ENCODE measurements at regions not wholly inside any gene's neighbourhood (a gene's known extent, or its start where the extent isn't known, plus 50 kb on each side); places are given as distances from the start of the nearest gene placed in this dataset.

DNA sequence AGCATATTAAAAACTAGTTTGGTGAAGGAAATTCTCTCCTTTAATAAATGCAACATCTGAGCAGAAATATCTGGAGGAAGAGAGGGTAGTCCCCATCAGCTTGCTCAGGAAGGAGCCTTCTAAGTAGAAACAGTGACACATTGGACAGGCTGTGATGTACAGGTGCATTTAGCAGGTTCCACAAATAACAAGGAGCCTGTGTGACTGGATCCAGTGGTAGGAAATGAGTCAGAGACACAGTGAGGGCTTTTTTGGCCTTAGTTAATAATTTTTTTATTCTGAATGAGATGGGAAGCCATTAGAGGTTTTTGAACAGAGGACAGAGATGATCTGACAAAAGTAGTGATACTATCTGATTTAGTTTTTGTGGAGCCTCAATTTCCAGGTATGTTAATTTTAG is 738.9 kb upstream of the PTBP2 start:
- Histone ChIP-seq H3K27ac (no peak overlapping the region), H3K4me2 (no peak overlapping the region), H3K27me3 (no peaks in the 10 kb centered on the region), H3K4me1 (no peaks in the 10 kb centered on the region), H3K36me3 (no peaks in the 10 kb centered on the region), H3K9ac (no peak overlapping the region), H3K9me3 (no peaks in the 10 kb centered on the region), H4K20me1 (no peaks in the 10 kb centered on the region), H3K4me3 (no peak overlapping the region)
- no peak for TF ChIP-seq Cebpa-rat (IDR thresholded peaks at IDR 0.05)

GRCh38 chr1:95983831-95984230 is 737.8 kb upstream of the PTBP2 start:
- Histone ChIP-seq H3K27ac (no peak overlapping the region), H3K27me3 (no peaks in the 10 kb centered on the region), H3K4me2 (no peak overlapping the region), H3K4me1 (no peaks in the 10 kb centered on the region), H3K9me3 (no peaks in the 10 kb centered on the region), H4K20me1 (no peaks in the 10 kb centered on the region), H3K36me3 (no peaks in the 10 kb centered on the region), H3K9ac (no peak overlapping the region), H3K4me3 (no peak overlapping the region)
- TF ChIP-seq Cebpa-rat (IDR thresholded peaks at IDR 0.05) = no peak

DNA sequence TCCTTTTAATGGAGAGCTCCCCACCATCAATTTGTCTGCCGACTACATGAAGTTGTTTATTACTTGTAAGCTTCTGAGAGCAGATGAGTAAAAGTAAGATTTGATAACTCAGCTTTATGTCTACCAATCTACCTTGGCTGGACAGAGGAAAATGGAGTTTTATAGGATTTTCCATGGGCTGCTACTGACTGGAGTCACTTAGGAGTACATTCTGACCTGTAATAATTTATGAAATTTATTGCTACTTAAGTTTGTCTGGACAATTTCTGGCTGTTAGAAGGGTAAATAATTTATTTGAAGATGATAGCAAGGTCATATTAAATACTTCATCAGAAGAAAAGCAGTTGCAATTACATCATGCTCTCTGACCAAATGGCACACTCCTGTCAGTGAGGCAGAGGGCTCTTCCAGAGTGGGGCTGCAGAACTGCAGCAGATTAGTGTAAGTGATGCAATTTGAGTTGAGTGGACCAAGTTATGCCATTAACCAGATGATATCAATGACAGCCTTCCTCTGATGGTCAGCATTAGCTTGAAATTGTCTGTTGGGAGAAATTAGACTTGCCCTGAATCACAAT is 736.7 kb upstream of the PTBP2 start:
- no peaks in the 10 kb centered on the region for H3K27me3 ChIP-seq
- H4K20me1 ChIP-seq = no peaks in the 10 kb centered on the region
- no peak overlapping the region for H3K4me3 ChIP-seq
- H3K27ac ChIP-seq = no peak overlapping the region
- H3K36me3 ChIP-seq = no peaks in the 10 kb centered on the region
- no peaks in the 10 kb centered on the region for H3K9me3 ChIP-seq
- H3K9ac ChIP-seq = no peak overlapping the region
- no peak for TF ChIP-seq Cebpa-rat (IDR thresholded peaks at IDR 0.05)
- H3K4me2 ChIP-seq = no peak overlapping the region
- no peaks in the 10 kb centered on the region for H3K4me1 ChIP-seq

- H3K9ac ChIP-seq = no peak overlapping the region
- H3K4me2 ChIP-seq = no peak overlapping the region
Measured at GRCh38 chr1:95990033-95990432, 731.6 kb upstream of the PTBP2 start.

GRCh38 chr1:95991787-95992520 is 729.6 kb upstream of the PTBP2 start:
- Histone ChIP-seq H3K27ac (no peak overlapping the region), H3K4me3 (no peak overlapping the region)
- no peak for TF ChIP-seq Cebpa-rat (IDR thresholded peaks at IDR 0.05)

More at GRCh38 chr1:95990033-95990432, 731.6 kb upstream of the PTBP2 start:
- Histone ChIP-seq H3K36me3 (no peaks in the 10 kb centered on the region), H3K4me1 (no peaks in the 10 kb centered on the region), H3K27me3 (no peaks in the 10 kb centered on the region), H4K20me1 (no peaks in the 10 kb centered on the region), H3K27ac (no peak overlapping the region), H3K9me3 (no peaks in the 10 kb centered on the region), H3K4me3 (no peak overlapping the region)
- no peak for TF ChIP-seq Cebpa-rat (IDR thresholded peaks at IDR 0.05)

DNA sequence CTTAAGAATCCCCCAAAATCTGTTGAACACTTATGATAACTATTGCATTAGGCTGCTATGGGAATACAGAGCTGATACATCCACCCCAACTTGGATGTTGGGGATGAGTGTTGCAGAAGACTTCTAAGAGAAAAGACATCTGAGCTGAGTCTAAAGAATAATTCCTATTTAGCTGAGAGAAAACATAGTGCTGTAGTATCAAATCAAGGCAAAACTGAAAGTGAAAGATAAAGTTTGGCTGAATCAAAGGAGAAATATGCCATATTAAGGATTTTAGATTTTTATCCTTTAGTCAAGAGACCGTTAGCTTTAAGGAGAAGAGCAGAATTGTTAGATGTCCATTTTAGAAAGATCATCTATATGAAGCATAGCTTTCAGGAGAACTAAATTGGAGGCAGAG is 726.9 kb upstream of the PTBP2 start:
- H3K4me2 ChIP-seq = no peak overlapping the region

More at GRCh38 chr1:95991787-95992520, 729.6 kb upstream of the PTBP2 start:
- no peak overlapping the region for H3K9ac ChIP-seq
- H3K4me2 ChIP-seq = no peak overlapping the region
- H3K36me3 ChIP-seq = no peaks in the 10 kb centered on the region
- no peaks in the 10 kb centered on the region for H3K27me3 ChIP-seq
- H3K4me1 ChIP-seq = no peaks in the 10 kb centered on the region
- no peaks in the 10 kb centered on the region for H4K20me1 ChIP-seq
- H3K9me3 ChIP-seq = no peaks in the 10 kb centered on the region

DNA sequence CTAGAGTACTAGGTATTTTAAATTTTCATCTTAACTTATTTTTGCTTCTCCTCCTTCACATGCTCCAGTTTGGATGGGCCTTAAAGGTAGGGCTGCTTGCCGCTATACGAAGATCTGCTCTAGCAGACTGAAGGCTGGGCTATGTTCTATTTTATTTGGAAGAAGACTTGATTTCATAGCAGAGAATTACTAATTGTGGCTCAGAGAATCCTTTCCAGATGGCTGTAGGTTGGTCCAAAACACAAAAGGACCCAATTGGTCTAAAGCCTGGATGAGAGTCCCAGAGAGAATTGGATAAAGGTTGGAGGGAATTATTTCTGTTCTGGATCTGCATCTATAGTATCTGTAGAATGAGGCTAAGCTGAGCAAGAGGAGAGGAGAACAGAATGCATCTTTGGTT is 719.4 kb upstream of the PTBP2 start:
- no peak overlapping the region for H3K4me2 ChIP-seq
- H3K27me3 ChIP-seq = no peaks in the 10 kb centered on the region
- no peak overlapping the region for H3K9ac ChIP-seq
- H3K4me1 ChIP-seq = no peaks in the 10 kb centered on the region
- H3K36me3 ChIP-seq = no peaks in the 10 kb centered on the region
- no peaks in the 10 kb centered on the region for H3K9me3 ChIP-seq
- no peak overlapping the region for H3K4me3 ChIP-seq
- TF ChIP-seq Cebpa-rat (IDR thresholded peaks at IDR 0.05) = no peak
- H3K27ac ChIP-seq = no peak overlapping the region
- H4K20me1 ChIP-seq = no peaks in the 10 kb centered on the region

More for the DNA sequence above, 726.9 kb upstream of the PTBP2 start:
- Histone ChIP-seq H3K27me3 (no peaks in the 10 kb centered on the region), H3K9ac (no peak overlapping the region), H3K9me3 (no peaks in the 10 kb centered on the region), H4K20me1 (no peaks in the 10 kb centered on the region), H3K4me3 (no peak overlapping the region), H3K36me3 (no peaks in the 10 kb centered on the region), H3K4me1 (no peaks in the 10 kb centered on the region), H3K27ac (no peak overlapping the region)
- TF ChIP-seq Cebpa-rat (IDR thresholded peaks at IDR 0.05) = no peak

- H3K4me1 ChIP-seq = no peaks in the 10 kb centered on the region
- no peak overlapping the region for H3K9ac ChIP-seq
- no peaks in the 10 kb centered on the region for H3K9me3 ChIP-seq
- no peak overlapping the region for H3K4me3 ChIP-seq
- no peak overlapping the region for H3K4me2 ChIP-seq
- no peaks in the 10 kb centered on the region for H3K27me3 ChIP-seq
- no peaks in the 10 kb centered on the region for H4K20me1 ChIP-seq
- H3K27ac ChIP-seq = no peak overlapping the region
- TF ChIP-seq Cebpa-rat (IDR thresholded peaks at IDR 0.05) = no peak
- no peaks in the 10 kb centered on the region for H3K36me3 ChIP-seq
Measured at GRCh38 chr1:96002969-96003964, 718.3 kb upstream of the PTBP2 start.

DNA sequence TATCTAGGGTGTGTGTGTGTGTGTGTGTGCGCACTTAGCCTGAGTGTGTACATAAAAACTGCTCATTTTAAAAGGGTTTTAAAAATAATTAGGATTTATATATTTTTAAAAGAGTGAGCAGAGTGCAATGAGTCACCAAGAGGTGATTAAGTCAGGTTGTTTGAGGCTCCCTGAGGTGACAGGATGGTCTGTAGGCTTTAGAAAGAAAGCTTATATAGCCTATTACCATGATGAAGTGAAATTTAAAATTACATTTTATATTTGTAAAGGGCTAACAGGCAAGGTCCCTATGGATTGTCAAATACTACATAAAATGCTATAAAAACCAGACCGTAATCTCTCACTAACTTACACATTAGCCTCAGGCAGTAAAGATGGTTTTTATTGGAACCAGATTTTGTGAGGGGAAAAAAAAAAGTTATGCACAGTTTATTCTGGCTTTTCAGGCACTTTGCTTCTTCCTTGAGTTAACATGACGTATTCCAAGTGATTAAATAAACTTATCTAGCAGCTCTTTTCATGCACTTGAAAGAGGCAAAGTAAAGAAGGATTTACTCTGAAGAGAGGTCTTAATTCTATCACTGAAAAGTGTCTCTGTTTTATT is 711.7 kb upstream of the PTBP2 start:
- no peaks in the 10 kb centered on the region for H3K36me3 ChIP-seq
- no peaks in the 10 kb centered on the region for H3K27me3 ChIP-seq
- no peaks in the 10 kb centered on the region for H3K4me1 ChIP-seq
- H3K9ac ChIP-seq = no peak overlapping the region
- H4K20me1 ChIP-seq = no peaks in the 10 kb centered on the region
- H3K9me3 ChIP-seq = no peaks in the 10 kb centered on the region
- TF ChIP-seq Cebpa-rat (IDR thresholded peaks at IDR 0.05) = no peak
- no peak overlapping the region for H3K27ac ChIP-seq
- no peak overlapping the region for H3K4me2 ChIP-seq
- no peak overlapping the region for H3K4me3 ChIP-seq
